T-cell (primary cell): ENCODE measurements at regions not wholly inside any gene's neighbourhood (a gene's known extent, or its start where the extent isn't known, plus 50 kb on each side); places are given as distances from the start of the nearest gene placed in this dataset.

ENCODE experiments used
- ATAC-seq, 4 experiments: fragments of 200-7000 bp in 3 of 4; fragments of 150-1000 bp in 1 of 4; cut with Tn5 transposase; replicated peaks in 1 of 4; 1 replicate in 3 of 4; 2 replicates in 1 of 4; pipeline ENCODE4 v1.10.0; 2021; ENCODE audit warnings: moderate library complexity in 3 of 4, mild to moderate bottlenecking in 2 of 4, moderate number of reproducible peaks in 1 of 4
- CTCF ChIA-PET, 2 donors: fragments of 300-600 bp; sonication (Branson Sonifier 250); formaldehyde crosslinking; loops; one replicate each; lab custom pipeline; 2022; ENCODE audit warnings: antibody characterized with exemption in 2 of 2; lab: Charles Lee
- POLR2A ChIA-PET, 2 donors: fragments of 300-600 bp; sonication (Branson Sonifier 250); formaldehyde crosslinking; loops; one replicate each; lab custom pipeline; 2022; ENCODE audit warnings: antibody characterized with exemption in 2 of 2; lab: Charles Lee
- DNase-seq, 35 experiments: peaks; one replicate each; pipeline versions ENCODE4 v3.0.0 to v3.0.0-alpha.2; 2013 to 2023
- H3K27ac ChIP-seq: one replicate; pipeline ENCODE4 v1.5.1; 2013; ENCODE audit warnings: low read length
- H3K27me3 ChIP-seq, 2 experiments: replicated peaks in 1 of 2; 1 replicate in 1 of 2; 2 replicates in 1 of 2; pipeline versions ENCODE4 v1.6.1 to v1.7.0; 2013; ENCODE audit warnings: low read length in 1 of 2, mixed read lengths in 1 of 2; ENCODE audit not compliant: control insufficient read depth in 2 of 2, insufficient read depth in 2 of 2; ENCODE audit errors: extremely low read depth in 1 of 2
- H3K36me3 ChIP-seq, 2 donors: 1 replicate in 1 of 2; 2 replicates in 1 of 2; pipeline versions ENCODE4 v1.6.1 to v1.7.0; 2013; ENCODE audit warnings: low read length in 1 of 2; ENCODE audit not compliant: control insufficient read depth in 2 of 2, insufficient read depth in 1 of 2; ENCODE audit errors: extremely low read depth in 1 of 2
- H3K4me1 ChIP-seq, 2 experiments: 1 replicate in 1 of 2; 2 replicates in 1 of 2; pipeline versions ENCODE4 v1.6.1 to v1.7.0; 2013; ENCODE audit warnings: low read length in 2 of 2, mixed read lengths in 1 of 2; ENCODE audit not compliant: insufficient read depth in 2 of 2, control insufficient read depth in 1 of 2; ENCODE audit errors: extremely low read depth in 1 of 2
- H3K4me3 ChIP-seq, 2 donors: 1 replicate in 1 of 2; 2 replicates in 1 of 2; pipeline versions ENCODE4 v1.5.1 to v1.7.0; 2013; ENCODE audit warnings: mild to moderate bottlenecking in 2 of 2, low read length in 1 of 2, moderate library complexity in 1 of 2; ENCODE audit not compliant: control insufficient read depth in 1 of 2; ENCODE audit errors: extremely low read depth in 1 of 2
- H3K9me3 ChIP-seq: 2 replicates; pipeline ENCODE4 v1.7.0; 2013
- H3K27ac Mint-ChIP-seq, 2 donors: one replicate each; pipeline ENCODE4 v1.8.0; 2020 to 2021; ENCODE audit warnings: mild to moderate bottlenecking in 2 of 2, mixed read lengths in 2 of 2
- H3K27me3 Mint-ChIP-seq, 2 donors: one replicate each; pipeline ENCODE4 v1.8.0; 2021 to 2022; ENCODE audit warnings: mixed read lengths in 2 of 2
- H3K36me3 Mint-ChIP-seq: one replicate; pipeline ENCODE4 v1.8.0; 2021; ENCODE audit warnings: mixed read lengths
- H3K4me1 Mint-ChIP-seq, 3 donors: one replicate each; pipeline ENCODE4 v1.8.0; 2020 to 2022; ENCODE audit warnings: mixed read lengths in 3 of 3, mild to moderate bottlenecking in 1 of 3
- H3K4me3 Mint-ChIP-seq, 3 donors: one replicate each; pipeline ENCODE4 v1.8.0; 2020 to 2022; ENCODE audit warnings: mild to moderate bottlenecking in 3 of 3, mixed read lengths in 3 of 3, moderate library complexity in 3 of 3
- H3K9me3 Mint-ChIP-seq, 3 donors: one replicate each; pipeline ENCODE4 v1.8.0; 2020 to 2022; ENCODE audit warnings: mixed read lengths in 3 of 3
- WGBS: methylation state at CpG from one replicate; pipeline ENCODE4 v1.1.5; 2013; ENCODE audit warnings: missing lambda C conversion rate; ENCODE audit not compliant: insufficient coverage; 5-methylcytosine and 5-hydroxymethylcytosine counted together

DNA sequence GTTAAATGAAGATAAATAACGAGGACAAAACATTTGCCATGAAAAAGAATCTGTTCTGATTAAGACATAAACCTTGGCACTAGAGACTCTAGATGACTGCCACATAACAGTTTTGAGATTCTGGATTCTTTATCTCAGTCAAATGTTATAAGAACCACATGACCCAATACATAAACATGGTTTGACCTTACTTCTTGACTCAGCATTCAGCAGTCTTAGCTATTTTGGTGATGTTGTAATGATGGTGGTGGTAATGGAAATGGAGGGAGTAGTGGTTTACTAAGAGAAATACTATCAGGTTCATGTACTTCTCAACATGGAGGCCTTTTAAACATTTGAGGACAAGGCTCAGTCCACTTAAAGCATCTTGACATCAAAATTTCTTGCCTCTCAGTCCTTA, 925.4 kb downstream of the CDH11 start:
- no peak overlapping the region for H3K4me3 Mint-ChIP-seq
- no peak overlapping the region for H3K27ac Mint-ChIP-seq
- ChIA-PET POLR2A (no interaction called here), CTCF (no interaction called here)
- Histone ChIP-seq H3K9me3 (no peaks in the 10 kb centered on the region), H3K4me1 (no peaks in the 10 kb centered on the region), H3K27ac (no peak overlapping the region), H3K27me3 (no peaks in the 10 kb centered on the region), H3K4me3 (no peak overlapping the region), H3K36me3 (no peaks in the 10 kb centered on the region)
- no peaks in the 10 kb centered on the region for H3K4me1 Mint-ChIP-seq
- H3K9me3 Mint-ChIP-seq, result peaks cover 9 to 20% (median 16%) of the 10 kb centered on the region in 3 donors
- DNase-seq (no peak), ATAC-seq (no peak)
- H3K36me3 Mint-ChIP-seq, result no peaks in the 10 kb centered on the region
- WGBS, result 40% methylated on average over 1 of the region's 1 CpG
- no peaks in the 10 kb centered on the region for H3K27me3 Mint-ChIP-seq

DNA sequence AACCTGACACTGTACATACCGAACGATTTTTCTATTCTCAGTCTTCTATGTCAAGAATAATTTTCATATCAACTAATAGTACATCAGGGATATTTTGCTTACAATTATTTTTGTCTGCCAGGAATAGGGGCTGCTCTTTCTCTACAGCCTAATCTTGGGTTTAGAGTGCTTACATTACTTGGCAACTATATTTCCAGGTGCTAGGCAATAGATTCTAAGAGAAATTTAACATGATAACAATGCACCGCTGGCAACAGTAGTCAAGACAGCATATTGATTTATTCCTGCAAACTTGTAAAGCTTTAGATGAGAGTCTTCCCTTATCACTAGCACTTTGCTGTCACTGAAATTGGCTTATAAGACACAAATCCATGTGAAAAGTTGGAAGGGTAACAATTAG, 935.9 kb downstream of the CDH11 start:
- Mint-ChIP-seq H3K27ac (no peak overlapping the region), H3K36me3 (no peaks in the 10 kb centered on the region), H3K9me3 (peaks cover 20 to 32% (median 22%) of the 10 kb centered on the region in 3 donors), H3K4me1 (no peaks in the 10 kb centered on the region), H3K27me3 (no peaks in the 10 kb centered on the region), H3K4me3 (no peak overlapping the region)
- DNase-seq (no peak), ATAC-seq (no peak)
- Histone ChIP-seq H3K36me3 (no peaks in the 10 kb centered on the region), H3K27me3 (no peaks in the 10 kb centered on the region), H3K27ac (no peak overlapping the region), H3K9me3 (no peaks in the 10 kb centered on the region), H3K4me3 (no peak overlapping the region), H3K4me1 (no peaks in the 10 kb centered on the region)
- no CpG with 5 or more reads among the region's 3 CpGs for WGBS
- POLR2A ChIA-PET, result no interaction called here
- CTCF ChIA-PET, result no interaction called here

DNA sequence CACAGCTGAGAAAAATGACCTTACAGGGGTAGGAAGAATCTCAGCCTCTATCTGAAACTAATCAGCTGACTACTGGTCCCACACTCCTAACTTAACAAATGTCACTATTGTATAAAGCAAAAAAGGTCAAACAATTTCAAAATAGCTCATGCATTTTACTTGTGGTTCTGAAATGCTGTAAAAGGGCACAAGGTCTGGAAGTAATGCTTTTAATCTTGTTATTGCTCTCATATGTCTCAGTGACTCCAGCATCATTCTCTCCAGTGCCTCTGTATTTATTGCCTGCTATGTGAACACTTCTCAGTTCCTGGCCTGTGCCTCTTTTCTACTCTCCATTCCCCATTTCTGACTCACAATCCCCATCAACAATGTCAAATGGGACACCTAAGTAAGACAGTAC, 937.7 kb downstream of the CDH11 start:
- Histone ChIP-seq H3K4me1 (no peaks in the 10 kb centered on the region), H3K9me3 (no peaks in the 10 kb centered on the region), H3K27me3 (no peaks in the 10 kb centered on the region), H3K27ac (no peak overlapping the region), H3K4me3 (no peak overlapping the region), H3K36me3 (no peaks in the 10 kb centered on the region)
- POLR2A ChIA-PET, result no interaction called here
- no peak overlapping the region for H3K4me3 Mint-ChIP-seq
- no peaks in the 10 kb centered on the region for H3K27me3 Mint-ChIP-seq
- CTCF ChIA-PET, result no interaction called here
- H3K4me1 Mint-ChIP-seq, result no peaks in the 10 kb centered on the region
- ATAC-seq, result no peak
- H3K9me3 Mint-ChIP-seq, result peaks cover 20 to 27% (median 24%) of the 10 kb centered on the region in 3 donors
- no peak for DNase-seq
- no peak overlapping the region for H3K27ac Mint-ChIP-seq
- H3K36me3 Mint-ChIP-seq, result no peaks in the 10 kb centered on the region

DNA sequence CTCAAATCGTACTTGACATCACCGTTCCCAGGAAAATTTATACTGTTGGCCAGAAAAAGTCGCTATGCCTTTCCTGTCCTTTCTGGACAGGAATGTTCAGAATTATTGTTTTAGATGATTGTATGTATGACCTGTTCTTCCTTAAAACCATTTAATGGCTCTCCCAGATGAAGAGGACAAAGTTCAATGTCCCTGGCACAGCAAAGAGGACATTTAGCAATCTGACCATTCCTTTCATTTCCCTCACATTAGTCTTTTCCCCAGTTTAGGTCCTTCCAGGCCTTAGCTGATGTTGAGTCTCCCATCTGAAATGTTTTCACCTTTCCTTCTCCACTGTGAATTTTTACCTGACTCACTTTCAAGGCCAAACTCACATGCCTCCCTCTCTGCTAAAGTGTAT, 938.9 kb downstream of the CDH11 start:
- H3K9me3 ChIP-seq, result no peaks in the 10 kb centered on the region
- POLR2A ChIA-PET, result no interaction called here
- no peaks in the 10 kb centered on the region for H3K36me3 ChIP-seq
- H3K4me3 Mint-ChIP-seq, result no peak overlapping the region
- no peaks in the 10 kb centered on the region for H3K4me1 Mint-ChIP-seq
- no peaks in the 10 kb centered on the region for H3K4me1 ChIP-seq
- no peak for DNase-seq
- no peak overlapping the region for H3K27ac Mint-ChIP-seq
- H3K9me3 Mint-ChIP-seq, result peaks cover 20 to 32% (median 29%) of the 10 kb centered on the region in 3 donors
- H3K27me3 ChIP-seq, result no peaks in the 10 kb centered on the region
- no peaks in the 10 kb centered on the region for H3K36me3 Mint-ChIP-seq
- no peak for ATAC-seq
- no peaks in the 10 kb centered on the region for H3K27me3 Mint-ChIP-seq
- H3K27ac ChIP-seq, result no peak overlapping the region
- H3K4me3 ChIP-seq, result no peak overlapping the region
- WGBS, result no CpG with 5 or more reads among the region's 3 CpGs
- CTCF ChIA-PET, result no interaction called here

DNA sequence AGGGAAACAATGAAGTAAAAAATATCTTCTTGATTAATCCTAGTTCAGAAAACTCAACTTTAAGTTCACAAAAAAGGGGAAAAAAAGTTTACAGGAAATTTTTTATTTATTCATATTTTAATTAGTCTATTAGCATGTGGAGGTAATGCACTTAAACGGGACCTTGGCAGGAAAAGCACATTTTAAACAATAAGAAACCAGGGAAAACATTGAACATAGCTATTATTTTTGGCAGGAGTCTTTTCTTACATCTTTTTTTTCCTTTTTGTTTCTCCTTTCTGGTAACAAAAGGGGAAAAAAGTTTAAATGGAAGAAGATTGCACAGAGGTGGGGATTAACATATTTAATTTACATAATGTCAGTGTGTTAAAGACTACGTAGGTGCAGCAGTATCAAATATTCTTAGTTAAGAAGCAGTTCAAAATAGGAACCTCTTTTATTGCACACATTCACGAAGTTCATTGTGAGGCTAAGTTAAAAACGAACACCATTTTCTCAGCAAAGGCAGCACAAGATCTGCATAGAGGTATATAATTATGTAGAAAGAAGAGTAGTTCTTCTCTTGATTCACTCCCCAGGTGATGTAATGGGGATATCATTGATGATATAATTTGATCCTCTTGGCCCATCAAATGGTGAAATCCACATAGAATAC, 940.5 kb downstream of the CDH11 start:
- H3K9me3 Mint-ChIP-seq, result peaks cover 27 to 38% (median 37%) of the 10 kb centered on the region in 3 donors
- H3K4me1 Mint-ChIP-seq, result no peaks in the 10 kb centered on the region
- ChIA-PET CTCF (no interaction called here), POLR2A (no interaction called here)
- Histone ChIP-seq H3K27me3 (no peaks in the 10 kb centered on the region), H3K27ac (no peak overlapping the region), H3K9me3 (no peaks in the 10 kb centered on the region), H3K4me1 (no peaks in the 10 kb centered on the region), H3K36me3 (no peaks in the 10 kb centered on the region), H3K4me3 (no peak overlapping the region)
- no peak overlapping the region for H3K27ac Mint-ChIP-seq
- DNase-seq, result no peak
- no peak for ATAC-seq
- WGBS, result no CpG with 5 or more reads among the region's 4 CpGs
- no peaks in the 10 kb centered on the region for H3K36me3 Mint-ChIP-seq
- H3K27me3 Mint-ChIP-seq, result no peaks in the 10 kb centered on the region
- no peak overlapping the region for H3K4me3 Mint-ChIP-seq

DNA sequence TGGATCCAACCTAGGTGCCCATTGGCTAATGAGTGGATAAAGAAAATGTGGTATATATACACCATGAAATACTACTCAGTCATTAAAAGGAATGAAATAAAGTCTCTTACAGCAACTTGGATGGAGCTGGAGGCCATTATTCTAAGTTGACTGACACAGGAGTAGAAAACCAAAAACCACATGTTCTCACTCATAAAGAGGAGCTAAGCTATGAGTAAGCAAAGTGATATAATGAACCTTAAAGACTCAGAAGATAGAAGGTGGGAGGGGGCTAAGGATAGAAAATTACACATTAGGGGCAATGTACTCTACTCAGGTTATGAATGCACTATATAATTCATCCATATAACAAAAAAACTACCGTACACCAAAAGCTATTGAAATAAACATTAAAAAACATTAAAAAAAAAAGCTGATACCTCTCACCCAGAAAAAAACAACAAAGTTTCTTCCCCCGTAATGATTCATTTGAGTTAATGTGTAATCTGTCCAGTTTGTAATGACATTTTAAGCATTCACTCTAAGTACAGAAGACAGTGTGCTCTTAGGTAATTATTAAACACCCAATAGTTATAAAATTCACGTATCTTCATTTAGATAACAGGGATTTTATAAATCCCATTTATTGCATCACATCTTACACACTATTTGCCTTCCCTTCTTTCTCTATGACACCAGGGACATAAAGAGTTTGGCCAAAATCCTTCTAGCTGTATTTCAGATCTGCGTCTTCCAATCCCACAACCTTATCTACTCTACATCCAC, 941.5 kb downstream of the CDH11 start:
- Mint-ChIP-seq H3K27ac (no peak overlapping the region), H3K9me3 (peaks cover 21 to 34% (median 32%) of the 10 kb centered on the region in 3 donors), H3K27me3 (no peaks in the 10 kb centered on the region), H3K36me3 (no peaks in the 10 kb centered on the region), H3K4me3 (no peak overlapping the region), H3K4me1 (no peaks in the 10 kb centered on the region)
- ChIA-PET POLR2A (interaction anchor here in 1 of 2 donors (0.6 kb wide), 1 partner anchor 120 kb away, joined by 3 read pairs; no protein-coding TSS in a partner anchor), CTCF (no interaction called here)
- H3K9me3 ChIP-seq, result no peaks in the 10 kb centered on the region
- no peaks in the 10 kb centered on the region for H3K27me3 ChIP-seq
- WGBS, result 100% methylated on average over 1 of the region's 4 CpGs
- no peak overlapping the region for H3K27ac ChIP-seq
- H3K4me1 ChIP-seq, result no peaks in the 10 kb centered on the region
- H3K36me3 ChIP-seq, result no peaks in the 10 kb centered on the region
- DNase-seq (no peak), ATAC-seq (no peak)
- H3K4me3 ChIP-seq, result no peak overlapping the region
